Progenitor cell of endocrine pancreas (in vitro differentiated cells): ENCODE measurements at regions not wholly inside any gene's neighbourhood (a gene's known extent, or its start where the extent isn't known, plus 50 kb on each side); places are given as distances from the start of the nearest gene placed in this dataset.

ENCODE experiments used
- DNase-seq: peaks from one replicate; pipeline ENCODE4 v3.0.0; 2021; ENCODE audit warnings: low spot score; ENCODE audit not compliant: unreplicated experiment
- H3K27ac Mint-ChIP-seq: 2 replicates; pipeline ENCODE4 v1.8.0; 2021; ENCODE audit warnings: mild to moderate bottlenecking, moderate library complexity, mixed read lengths
- H3K27me3 Mint-ChIP-seq: 2 replicates; pipeline ENCODE4 v1.8.0; 2021; ENCODE audit warnings: mixed read lengths
- H3K36me3 Mint-ChIP-seq: 2 replicates; pipeline ENCODE4 v1.8.0; 2022; ENCODE audit warnings: mixed read lengths; ENCODE audit not compliant: insufficient read depth
- H3K4me1 Mint-ChIP-seq: 2 replicates; pipeline ENCODE4 v1.8.0; 2021; ENCODE audit warnings: low read depth, mixed read lengths
- H3K4me3 Mint-ChIP-seq: 2 replicates; pipeline ENCODE4 v1.8.0; 2021; ENCODE audit warnings: low read depth, mild to moderate bottlenecking, moderate library complexity, mixed read lengths
- H3K9me3 Mint-ChIP-seq: 2 replicates; pipeline ENCODE4 v1.8.0; 2021; ENCODE audit warnings: low read depth, mixed read lengths
- CTCF ChIP-seq: fragments of 200-600 bp; sonication (generic); IDR thresholded peaks from one replicate; pipeline ENCODE4 v1.5.0; 2021; ENCODE audit warnings: antibody characterized with exemption, mild to moderate bottlenecking; ENCODE audit not compliant: unreplicated experiment

- Mint-ChIP-seq H3K27me3 (peaks cover 3% of the 10 kb centered on the region), H3K36me3 (no peaks in the 10 kb centered on the region), H3K4me1 (no peaks in the 10 kb centered on the region), H3K4me3 (no peak overlapping the region), H3K9me3 (peaks cover 4% of the 10 kb centered on the region), H3K27ac (no peak overlapping the region)
- no peak for DNase-seq
- TF ChIP-seq CTCF: no peak
These were observed 150.9 kb upstream of the MTPN start for GRCh38 chr7:136128050-136128449.

DNA sequence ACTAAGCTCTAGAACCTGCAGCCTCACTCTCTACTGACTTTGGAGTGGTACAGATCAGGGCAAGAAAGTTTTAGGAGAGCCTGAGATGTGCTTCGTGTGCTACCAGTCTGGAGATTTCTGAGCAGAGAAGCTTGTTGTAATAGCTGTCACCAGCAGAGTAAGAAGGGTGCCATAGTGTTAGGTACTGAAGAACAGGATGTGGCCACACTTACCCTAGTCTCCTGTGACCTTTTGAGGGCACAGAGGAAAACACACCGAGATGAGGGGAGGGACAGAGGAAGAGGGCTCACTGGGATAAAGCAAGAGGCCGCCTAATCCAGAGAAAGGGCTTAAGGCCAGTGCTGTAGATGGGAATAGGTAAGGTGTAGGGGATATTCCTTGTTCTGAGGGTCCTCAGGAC lies 146.2 kb upstream of the MTPN start:
- Mint-ChIP-seq H3K4me1 (no peaks in the 10 kb centered on the region), H3K36me3 (no peaks in the 10 kb centered on the region), H3K27ac (no peak overlapping the region), H3K9me3 (peaks cover 2% of the 10 kb centered on the region), H3K4me3 (no peak overlapping the region), H3K27me3 (peaks cover 3% of the 10 kb centered on the region)
- TF ChIP-seq CTCF: no peak
- no peak for DNase-seq

GRCh38 chr7:136122026-136122425 lies 144.9 kb upstream of the MTPN start:
- DNase-seq: no peak
- no peak overlapping the region for H3K4me3 Mint-ChIP-seq
- no peak overlapping the region for H3K27ac Mint-ChIP-seq
- H3K9me3 Mint-ChIP-seq: no peaks in the 10 kb centered on the region
- peaks cover 3% of the 10 kb centered on the region for H3K27me3 Mint-ChIP-seq
- H3K4me1 Mint-ChIP-seq: no peaks in the 10 kb centered on the region
- no peaks in the 10 kb centered on the region for H3K36me3 Mint-ChIP-seq
- TF ChIP-seq CTCF: no peak

DNA sequence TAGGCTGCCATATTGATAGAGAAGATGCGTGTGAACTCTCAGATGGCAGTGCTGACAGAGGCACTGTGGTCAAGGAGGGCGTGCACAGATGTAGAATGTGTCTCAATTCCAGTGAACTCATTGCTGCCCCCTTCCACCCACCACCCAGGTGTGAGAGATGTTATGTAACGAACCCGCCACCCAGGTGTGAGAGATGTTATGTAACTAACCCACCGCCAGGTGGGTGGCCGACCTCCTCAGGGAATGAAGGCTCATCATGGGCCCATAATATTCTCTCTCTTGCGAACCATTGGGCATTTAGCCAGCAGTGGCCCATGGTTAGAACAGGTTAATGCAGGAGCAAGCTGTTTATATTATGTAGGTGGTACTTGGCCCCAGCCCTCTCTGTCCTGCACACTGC lies 140.4 kb upstream of the MTPN start:
- Mint-ChIP-seq H3K4me3 (no peak overlapping the region), H3K4me1 (no peaks in the 10 kb centered on the region), H3K27ac (no peak overlapping the region), H3K36me3 (no peaks in the 10 kb centered on the region), H3K9me3 (no peaks in the 10 kb centered on the region), H3K27me3 (no peaks in the 10 kb centered on the region)
- TF ChIP-seq CTCF: no peak
- no peak for DNase-seq

DNA sequence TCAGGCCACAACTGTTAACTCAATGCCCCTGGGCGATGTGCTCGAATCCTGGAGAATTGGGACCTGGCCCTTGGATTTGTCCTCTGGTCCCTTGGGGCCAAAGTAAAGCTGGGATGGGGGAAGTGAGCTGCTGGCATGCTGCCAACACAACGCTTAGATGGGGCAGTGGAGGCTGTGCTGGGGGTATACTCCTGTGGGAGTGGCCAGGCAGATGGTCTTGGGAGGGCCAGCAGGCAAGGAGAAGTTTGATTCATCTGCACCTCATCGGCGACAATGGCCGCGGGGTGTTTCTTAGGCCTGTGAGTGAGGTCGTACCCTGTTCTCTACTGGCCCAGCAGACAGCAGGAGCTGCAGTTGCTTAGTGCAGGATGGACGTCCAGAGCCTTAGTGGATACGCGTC lies 139.0 kb upstream of the MTPN start:
- no peak for DNase-seq
- Mint-ChIP-seq H3K4me1 (no peaks in the 10 kb centered on the region), H3K36me3 (no peaks in the 10 kb centered on the region), H3K9me3 (no peaks in the 10 kb centered on the region), H3K27me3 (no peaks in the 10 kb centered on the region), H3K27ac (no peak overlapping the region), H3K4me3 (no peak overlapping the region)
- TF ChIP-seq CTCF: no peak
